Transverse colon (tissue), 4 donors: ENCODE measurements at regions not wholly inside any gene's neighbourhood (a gene's known extent, or its start where the extent isn't known, plus 50 kb on each side); places are given as distances from the start of the nearest gene placed in this dataset.

Experiments
- DNase-seq: peaks from one replicate; pipeline ENCODE4 v3.0.0-alpha.2; 2019
- H3K27ac ChIP-seq, 4 donors: fragments of 200-600 bp; sonication (generic); 2 replicates each; pipeline ENCODE4 v1.5.1; 2016 to 2018; ENCODE audit warnings: inconsistent platforms in 4 of 4
- H3K27me3 ChIP-seq: fragments of 200-600 bp; sonication (generic); 2 replicates; pipeline ENCODE4 v1.5.1; 2017; ENCODE audit warnings: inconsistent platforms
- H3K36me3 ChIP-seq, 4 donors: fragments of 200-600 bp; sonication (generic); 2 replicates each; pipeline ENCODE4 v1.5.1; 2017 to 2019; ENCODE audit warnings: inconsistent platforms in 4 of 4
- H3K4me1 ChIP-seq, 4 donors: fragments of 200-600 bp; sonication (generic); 2 replicates each; pipeline ENCODE4 v1.5.1; 2017 to 2020; ENCODE audit warnings: inconsistent platforms in 4 of 4
- H3K4me3 ChIP-seq, 4 donors: fragments of 200-600 bp; sonication (generic); 1 replicate in 1 of 4; 2 replicates in 3 of 4; pipeline versions ENCODE4 v1.5.1 to v1.6.1; 2017 to 2019; ENCODE audit warnings: inconsistent platforms in 4 of 4
- H3K9me3 ChIP-seq, 2 donors: fragments of 200-600 bp; sonication (generic); 2 replicates each; pipeline ENCODE4 v1.5.1; 2017 to 2019; ENCODE audit warnings: inconsistent platforms in 2 of 2
- CTCF ChIP-seq, 5 experiments: fragments of 200-600 bp in 3 of 5; fragments of 450-650 bp in 2 of 5; sonication (generic) in 3 of 5; IDR thresholded peaks; 1 replicate in 2 of 5; 2 replicates in 3 of 5; pipeline ENCODE4 v1.5.1; 2016 to 2017; ENCODE audit warnings: antibody characterized with exemption in 5 of 5, inconsistent platforms in 3 of 5, mild to moderate bottlenecking in 2 of 5, moderate library complexity in 1 of 5
- EP300 ChIP-seq: sonication (generic); formaldehyde crosslinking; IDR thresholded peaks from one replicate; pipeline ENCODE4 v1.6.1; 2017; ENCODE audit warnings: antibody characterized with exemption, low read depth
- POLR2A ChIP-seq: fragments of 450-650 bp; IDR thresholded peaks from one replicate; pipeline ENCODE4 v1.6.1; 2016; ENCODE audit warnings: antibody characterized with exemption, mild to moderate bottlenecking, moderate library complexity
- POLR2AphosphoS5 ChIP-seq, 3 donors: sonication (generic); formaldehyde crosslinking; IDR thresholded peaks; one replicate each; pipeline ENCODE4 v1.6.1; 2016; ENCODE audit warnings: antibody characterized with exemption in 3 of 3
- WGBS, 2 donors: methylation state at CpG; one replicate each; pipeline ENCODE4 v1.1.5; 2018; ENCODE audit warnings: low coverage in 1 of 2; 5-methylcytosine and 5-hydroxymethylcytosine counted together
- in situ Hi-C, 4 donors: fragments of 200-750 bp; cut with MboI; loops; one replicate each; pipeline versions ENCODE4 v1.15.0 to v1.15.1; 2017; ENCODE audit warnings: low sequenced_read_pairs in 3 of 4, low pct_ligation_motif_present in 1 of 4, low pct_unique_long_range_greater_than_20kb in 1 of 4
- intact Hi-C: fragments of 100-400 bp; cut with DNase I; formaldehyde crosslinking; loops from one replicate; pipeline ENCODE4 v1.15.1; 2023; ENCODE audit warnings: low total_unique reads

GRCh38 chr10:61356354-61356753, 96.8 kb downstream of the TMEM26 start:
- Histone ChIP-seq H3K4me3 (no peak overlapping the region), H3K27ac (no peak overlapping the region), H3K4me1 (no peaks in the 10 kb centered on the region), H3K27me3 (no peaks in the 10 kb centered on the region), H3K36me3 (no peaks in the 10 kb centered on the region), H3K9me3 (no peaks in the 10 kb centered on the region)
- no peak for DNase-seq
- TF ChIP-seq POLR2AphosphoS5 (IDR thresholded peaks at IDR 0.05) (no peak), POLR2A (no peak), CTCF (IDR thresholded peaks at IDR 0.05) (no peak), EP300 (no peak)
- in situ Hi-C loops = no loop called here
- intact Hi-C loops = no loop called here

- 71 to 72% methylated on average over 1 of the region's 1 CpG for WGBS, 2 donors
- DNase-seq = no peak
- no peaks in the 10 kb centered on the region for H3K9me3 ChIP-seq
- intact Hi-C loops (no loop called here), in situ Hi-C loops (no loop called here)
- TF ChIP-seq POLR2AphosphoS5 (IDR thresholded peaks at IDR 0.05) = no peak
- no peak for TF ChIP-seq EP300
- TF ChIP-seq POLR2A = no peak
- TF ChIP-seq CTCF (IDR thresholded peaks at IDR 0.05) = no peak
- H3K4me3 ChIP-seq = no peak overlapping the region
- no peaks in the 10 kb centered on the region for H3K27me3 ChIP-seq
- no peaks in the 10 kb centered on the region for H3K36me3 ChIP-seq
- no peak overlapping the region for H3K27ac ChIP-seq
- H3K4me1 ChIP-seq = no peaks in the 10 kb centered on the region
Measured at GRCh38 chr10:61355211-61355610, 98.0 kb downstream of the TMEM26 start.

GRCh38 chr10:61354401-61354975, 98.7 kb downstream of the TMEM26 start:
- Histone ChIP-seq H3K27ac (no peak overlapping the region), H3K4me3 (no peak overlapping the region), H3K9me3 (no peaks in the 10 kb centered on the region), H3K27me3 (no peaks in the 10 kb centered on the region), H3K36me3 (no peaks in the 10 kb centered on the region), H3K4me1 (no peaks in the 10 kb centered on the region)
- WGBS, 2 donors = 60 to 68% methylated on average over 2 of the region's 2 CpGs
- DNase-seq = no peak
- intact Hi-C loops (no loop called here), in situ Hi-C loops (no loop called here)
- TF ChIP-seq CTCF (IDR thresholded peaks at IDR 0.05) (no peak), POLR2AphosphoS5 (IDR thresholded peaks at IDR 0.05) (no peak), EP300 (no peak), POLR2A (no peak)

GRCh38 chr10:61350794-61351193, 102.4 kb downstream of the TMEM26 start:
- Histone ChIP-seq H3K4me1 (no peaks in the 10 kb centered on the region), H3K36me3 (no peaks in the 10 kb centered on the region), H3K9me3 (no peaks in the 10 kb centered on the region), H3K4me3 (no peak overlapping the region), H3K27me3 (no peaks in the 10 kb centered on the region), H3K27ac (no peak overlapping the region)
- no peak for TF ChIP-seq POLR2A
- TF ChIP-seq CTCF (IDR thresholded peaks at IDR 0.05) = no peak
- TF ChIP-seq EP300 = no peak
- no peak for TF ChIP-seq POLR2AphosphoS5 (IDR thresholded peaks at IDR 0.05)
- in situ Hi-C loops = no loop called here
- intact Hi-C loops = no loop called here
- DNase-seq = no peak
- 90 to 100% methylated on average over 1 of the region's 1 CpG for WGBS, 2 donors
